D721Med (cell line): ENCODE measurements at regions not wholly inside any gene's neighbourhood (a gene's known extent, or its start where the extent isn't known, plus 50 kb on each side); places are given as distances from the start of the nearest gene placed in this dataset.
A peak's percentile ranks its signal among the peaks of the same experiment; 100 is the strongest.

Experiments
- DNase-seq: peaks from one replicate; pipeline ENCODE4 v3.0.0; 2011; ENCODE audit warnings: low spot score; ENCODE audit not compliant: insufficient read length
- FAIRE-seq: peaks from 2 replicates; lab custom pipeline; 2011; peaks lifted over from hg19 to GRCh38; lab: Jason Lieb, UNC
- TF ChIP-seq, protein P1 (sequence below): IDR thresholded peaks from 2 replicates; pipeline ENCODE4 v1.5.1; 2012; ENCODE audit warnings: mild to moderate bottlenecking, control low read depth; ENCODE audit not compliant: insufficient read depth; ENCODE audit errors: missing control alignments

DNA sequence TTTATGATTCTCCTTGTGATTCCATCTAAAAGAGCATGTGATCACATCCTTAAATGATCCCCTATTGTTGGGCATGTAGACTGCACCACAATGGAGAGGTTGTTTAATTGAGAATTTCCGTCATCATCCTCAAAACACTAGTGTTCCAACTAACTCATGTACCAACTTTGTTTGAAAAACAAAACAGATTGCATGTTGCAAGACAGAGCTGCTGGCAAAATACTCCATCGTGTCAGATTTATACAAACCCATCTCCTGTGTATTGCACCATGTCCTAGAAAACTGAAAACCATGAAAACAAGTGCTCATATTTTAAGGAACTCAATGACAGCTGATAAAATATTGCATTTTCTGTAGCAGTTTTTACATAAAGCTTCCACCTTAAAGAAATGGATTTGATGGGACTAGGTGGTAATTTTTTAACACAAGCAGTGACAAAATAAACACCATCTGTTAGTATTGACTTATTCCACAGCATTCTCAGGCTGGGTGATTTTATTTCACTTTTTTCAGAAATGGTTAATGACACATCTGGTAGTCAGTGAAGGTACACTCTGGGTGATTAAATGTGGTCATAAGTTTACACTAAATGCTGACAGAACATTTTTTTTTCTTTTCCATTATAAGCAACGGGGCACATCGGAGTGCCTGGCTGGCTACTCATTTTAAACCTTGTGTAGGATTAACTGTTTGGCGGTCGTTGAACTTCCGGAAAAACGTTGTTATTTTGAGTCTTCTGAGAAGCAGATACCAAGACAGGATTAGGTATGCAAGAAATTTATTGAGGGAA lies 602.9 kb upstream of the WWC1 start:
- TF ChIP-seq, protein P1, sequence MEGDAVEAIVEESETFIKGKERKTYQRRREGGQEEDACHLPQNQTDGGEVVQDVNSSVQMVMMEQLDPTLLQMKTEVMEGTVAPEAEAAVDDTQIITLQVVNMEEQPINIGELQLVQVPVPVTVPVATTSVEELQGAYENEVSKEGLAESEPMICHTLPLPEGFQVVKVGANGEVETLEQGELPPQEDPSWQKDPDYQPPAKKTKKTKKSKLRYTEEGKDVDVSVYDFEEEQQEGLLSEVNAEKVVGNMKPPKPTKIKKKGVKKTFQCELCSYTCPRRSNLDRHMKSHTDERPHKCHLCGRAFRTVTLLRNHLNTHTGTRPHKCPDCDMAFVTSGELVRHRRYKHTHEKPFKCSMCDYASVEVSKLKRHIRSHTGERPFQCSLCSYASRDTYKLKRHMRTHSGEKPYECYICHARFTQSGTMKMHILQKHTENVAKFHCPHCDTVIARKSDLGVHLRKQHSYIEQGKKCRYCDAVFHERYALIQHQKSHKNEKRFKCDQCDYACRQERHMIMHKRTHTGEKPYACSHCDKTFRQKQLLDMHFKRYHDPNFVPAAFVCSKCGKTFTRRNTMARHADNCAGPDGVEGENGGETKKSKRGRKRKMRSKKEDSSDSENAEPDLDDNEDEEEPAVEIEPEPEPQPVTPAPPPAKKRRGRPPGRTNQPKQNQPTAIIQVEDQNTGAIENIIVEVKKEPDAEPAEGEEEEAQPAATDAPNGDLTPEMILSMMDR = no peak
- DNase-seq = no peak

DNA sequence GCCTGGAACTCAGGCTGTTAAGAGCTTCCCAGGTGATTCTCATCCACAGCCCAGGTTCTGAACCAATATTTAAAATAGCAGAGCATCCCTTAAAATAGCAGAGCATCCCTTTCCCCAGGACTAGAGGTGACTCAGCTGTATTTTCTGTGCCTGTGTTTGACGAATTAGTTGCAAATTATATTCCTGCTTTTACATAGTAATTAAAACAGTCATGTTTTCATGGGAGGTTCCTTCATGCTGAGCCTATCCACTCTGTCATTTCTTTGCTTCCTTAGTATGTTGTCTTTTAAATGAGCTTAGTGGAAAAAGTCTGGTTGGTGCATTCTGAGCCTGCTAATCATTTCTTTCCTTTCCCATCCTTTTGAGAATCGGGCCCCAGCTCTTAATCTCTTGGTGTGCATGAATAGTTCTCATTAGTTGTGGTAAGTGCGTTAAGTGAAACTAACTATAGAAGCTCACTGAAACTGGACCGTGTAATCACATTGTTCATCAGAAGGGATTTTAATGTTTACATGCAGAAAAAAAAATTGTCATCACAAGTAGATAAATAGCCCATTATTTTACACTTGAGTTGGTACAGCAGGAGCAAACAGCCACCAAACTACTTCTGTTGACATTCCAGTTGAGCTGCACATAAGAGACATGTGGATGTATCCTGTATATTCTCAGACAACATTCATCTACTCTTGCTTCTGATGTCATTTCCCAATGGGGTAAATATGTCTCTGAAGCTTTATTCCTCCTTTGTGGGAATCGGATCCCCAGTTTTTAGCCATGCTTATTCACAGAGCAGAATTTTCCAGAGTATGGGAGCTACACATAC lies 596.9 kb upstream of the WWC1 start:
- TF ChIP-seq, protein P1 = no peak
- DNase-seq = no peak
- no peak for FAIRE-seq

More for the DNA sequence above, 602.9 kb upstream of the WWC1 start:
- no peak for FAIRE-seq

DNA sequence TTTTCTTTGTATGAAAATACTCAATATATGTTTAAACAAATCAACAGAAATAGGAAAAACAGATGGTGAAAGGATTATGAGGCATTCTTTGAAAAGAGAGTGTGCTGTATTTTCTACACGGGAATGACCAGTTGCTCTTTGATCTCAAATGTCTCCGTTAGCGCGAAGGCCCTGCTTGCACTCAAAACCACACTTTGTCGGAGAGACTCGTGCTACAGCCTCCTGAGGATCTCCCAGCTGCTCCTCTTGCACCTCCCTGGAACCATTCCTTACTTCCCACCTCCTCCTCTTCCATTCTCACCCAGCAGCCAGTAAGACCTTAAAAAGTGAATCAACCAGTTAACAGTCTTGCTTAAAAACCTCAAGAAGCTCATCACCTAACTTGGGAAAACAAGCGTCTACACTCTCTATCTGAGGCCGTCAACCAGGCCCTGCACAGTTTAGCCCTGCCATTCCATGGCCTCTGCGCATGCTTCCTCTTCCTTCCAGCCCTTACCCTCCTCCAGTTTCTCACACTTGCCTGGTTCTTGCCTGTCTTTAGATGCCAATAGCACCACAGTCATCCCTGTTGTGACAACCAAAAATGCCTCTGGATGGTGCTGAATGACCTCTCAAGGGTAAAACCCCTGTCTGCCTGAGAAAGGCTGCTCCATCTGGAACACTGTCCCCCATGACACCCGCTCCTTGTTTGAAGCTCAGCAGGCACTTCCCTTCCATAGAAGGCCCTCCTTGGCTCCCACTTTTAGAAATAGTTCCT lies 594.7 kb upstream of the WWC1 start:
- no peak for FAIRE-seq
- DNase-seq = no peak
- TF ChIP-seq, protein P1 = no peak

DNA sequence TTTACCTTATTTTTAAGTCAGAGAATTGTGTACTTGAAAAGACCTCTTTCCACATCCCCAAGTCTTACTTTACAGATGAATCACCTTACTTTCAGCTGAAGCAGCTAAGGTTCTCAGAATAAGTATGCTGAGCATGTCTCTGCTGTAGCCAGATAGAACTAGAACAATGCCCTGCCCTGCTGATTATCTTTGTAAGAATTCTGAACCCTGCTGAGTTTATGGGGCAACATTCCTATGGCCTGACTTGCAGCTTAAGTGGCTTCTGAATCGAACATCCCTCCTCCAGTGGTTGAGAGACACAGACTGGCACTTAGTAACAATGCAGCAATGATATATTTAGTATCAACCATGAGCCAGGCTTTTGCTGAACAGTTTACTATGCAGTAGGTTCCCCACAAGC lies 592.0 kb upstream of the WWC1 start:
- TF ChIP-seq, protein P1 = no peak
- no peak for DNase-seq
- FAIRE-seq = no peak

GRCh38 chr5:167701051-167701450 lies 590.4 kb upstream of the WWC1 start:
- TF ChIP-seq, protein P1 = no peak
- no peak for DNase-seq
- FAIRE-seq = no peak

- FAIRE-seq = peak; percentile 64
- no peak for DNase-seq
- TF ChIP-seq, protein P1 = no peak
These were observed 589.4 kb upstream of the WWC1 start for GRCh38 chr5:167702014-167702413.
